Kidney epithelial cell (primary cell): ENCODE measurements at regions not wholly inside any gene's neighbourhood (a gene's known extent, or its start where the extent isn't known, plus 50 kb on each side); places are given as distances from the start of the nearest gene placed in this dataset.

Experiments
- DNase-seq: peaks from one replicate; pipeline ENCODE4 v3.0.0-alpha.2; 2010; ENCODE audit warnings: low read depth
- H3K27me3 ChIP-seq: 2 replicates; pipeline ENCODE4 v1.6.0; 2011; ENCODE audit warnings: low read length; ENCODE audit not compliant: control insufficient read depth, insufficient read depth
- H3K36me3 ChIP-seq: 2 replicates; pipeline ENCODE4 v1.5.1; 2011; ENCODE audit warnings: low read length; ENCODE audit not compliant: control insufficient read depth, insufficient read depth
- H3K4me3 ChIP-seq: 2 replicates; pipeline ENCODE4 v1.5.1; 2011; ENCODE audit warnings: low read depth, mild to moderate bottlenecking, control low read depth, low read length
- CTCF ChIP-seq: IDR thresholded peaks from 2 replicates; pipeline ENCODE4 v1.5.1; 2011; ENCODE audit warnings: mild to moderate bottlenecking, moderate library complexity, low read length, control low read depth, inconsistent platforms; ENCODE audit not compliant: insufficient read depth, poor library complexity, severe bottlenecking

DNA sequence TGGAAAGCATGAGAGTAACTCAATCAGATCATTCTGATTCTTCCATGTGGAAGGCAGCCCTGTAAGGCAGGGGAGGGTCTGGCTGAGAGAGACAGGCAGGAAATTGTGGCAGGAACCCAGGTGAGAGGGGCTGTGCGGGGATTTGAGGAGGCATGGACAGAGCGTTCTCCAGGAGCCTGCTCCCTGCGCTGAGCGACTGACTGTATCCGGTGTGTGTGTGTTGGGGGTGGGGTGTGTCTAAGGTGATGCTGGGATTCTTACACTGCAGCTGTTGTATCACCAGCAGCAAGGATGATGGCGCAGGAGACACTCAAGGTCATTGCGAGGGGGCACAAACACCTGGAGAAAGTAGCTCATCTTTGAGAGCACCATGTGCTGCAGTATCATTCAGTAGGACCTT, 128.5 kb downstream of the RHOU start:
- no peaks in the 10 kb centered on the region for H3K36me3 ChIP-seq
- peaks cover 5% of the 10 kb centered on the region for H3K27me3 ChIP-seq
- no peak for DNase-seq
- no peak overlapping the region for H3K4me3 ChIP-seq
- TF ChIP-seq CTCF = no peak

- Histone ChIP-seq H3K27me3 (peaks cover 12% of the 10 kb centered on the region), H3K4me3 (no peak overlapping the region), H3K36me3 (no peaks in the 10 kb centered on the region)
- TF ChIP-seq CTCF = no peak
- DNase-seq = no peak
Measured at GRCh38 chr1:228865627-228866330, 130.5 kb downstream of the RHOU start.

GRCh38 chr1:228866468-228866867, 131.2 kb downstream of the RHOU start:
- peaks cover 12% of the 10 kb centered on the region for H3K27me3 ChIP-seq
- no peaks in the 10 kb centered on the region for H3K36me3 ChIP-seq
- no peak overlapping the region for H3K4me3 ChIP-seq
- no peak for DNase-seq
- TF ChIP-seq CTCF = no peak

- no peak for DNase-seq
- Histone ChIP-seq H3K36me3 (no peaks in the 10 kb centered on the region), H3K4me3 (no peak overlapping the region), H3K27me3 (peaks cover 12% of the 10 kb centered on the region)
- TF ChIP-seq CTCF = no peak
Measured at GRCh38 chr1:228867108-228867950, 132.1 kb downstream of the RHOU start.

- TF ChIP-seq CTCF = no peak
- no peaks in the 10 kb centered on the region for H3K36me3 ChIP-seq
- H3K4me3 ChIP-seq = no peak overlapping the region
- no peak for DNase-seq
- peaks cover 12% of the 10 kb centered on the region for H3K27me3 ChIP-seq
Measured at GRCh38 chr1:228867951-228868730, 132.9 kb downstream of the RHOU start.
